IPS DF 4.7 (cell line): ENCODE measurements at regions not wholly inside any gene's neighbourhood (a gene's known extent, or its start where the extent isn't known, plus 50 kb on each side); places are given as distances from the start of the nearest gene placed in this dataset.
"Not testable (repeated sequence)": the region's sequence is repeated elsewhere in the genome, so short reads cannot be mapped to it uniquely, and the experiment has no call there.

Source experiments
- DNase-seq: peaks from one replicate; pipeline ENCODE4 v3.0.0-alpha.2; 2013; ENCODE audit warnings: low spot score; ENCODE audit errors: extremely low read depth

- no peak for DNase-seq
Measured at GRCh38 chr11:13168271-13168670, 109.3 kb upstream of the BMAL1 start.

GRCh38 chr11:13169709-13170108 is 107.9 kb upstream of the BMAL1 start:
- DNase-seq, result no peak

- DNase-seq, result no peak
Measured at GRCh38 chr11:13174090-13174489, 103.5 kb upstream of the BMAL1 start.

GRCh38 chr11:13183094-13183825 is 94.3 kb upstream of the BMAL1 start:
- DNase-seq, result no peak

GRCh38 chr11:13183826-13184196 is 93.8 kb upstream of the BMAL1 start:
- no peak for DNase-seq

- no peak for DNase-seq
Measured at GRCh38 chr11:13184295-13184794, 93.2 kb upstream of the BMAL1 start.

GRCh38 chr11:13188179-13188578 is 89.4 kb upstream of the BMAL1 start:
- DNase-seq, result no peak

GRCh38 chr11:13189561-13190426 is 87.8 kb upstream of the BMAL1 start:
- no peak for DNase-seq

- DNase-seq, result no peak
Measured at GRCh38 chr11:13193613-13194012, 84.0 kb upstream of the BMAL1 start.

GRCh38 chr11:13197374-13197773 is 80.2 kb upstream of the BMAL1 start:
- not testable (repeated sequence) for DNase-seq

- no peak for DNase-seq
Measured at GRCh38 chr11:13205486-13205885, 72.1 kb upstream of the BMAL1 start.

- DNase-seq, result no peak
Measured at GRCh38 chr11:13206086-13206640, 71.4 kb upstream of the BMAL1 start.

GRCh38 chr11:13207270-13207664 is 70.3 kb upstream of the BMAL1 start:
- no peak for DNase-seq

- DNase-seq, result no peak
Measured at GRCh38 chr11:13207665-13208594, 69.7 kb upstream of the BMAL1 start.

GRCh38 chr11:13208921-13209320 is 68.7 kb upstream of the BMAL1 start:
- no peak for DNase-seq

GRCh38 chr11:13209379-13209778 is 68.2 kb upstream of the BMAL1 start:
- DNase-seq, result no peak

GRCh38 chr11:13210424-13210823 is 67.2 kb upstream of the BMAL1 start:
- DNase-seq, result no peak

GRCh38 chr11:13214276-13214675 is 63.3 kb upstream of the BMAL1 start:
- no peak for DNase-seq

- no peak for DNase-seq
Measured at GRCh38 chr11:13215149-13215548, 62.4 kb upstream of the BMAL1 start.

- DNase-seq, result no peak
Measured at GRCh38 chr11:13216019-13216710, 61.4 kb upstream of the BMAL1 start.

GRCh38 chr11:13216711-13217075 is 60.9 kb upstream of the BMAL1 start:
- DNase-seq, result no peak
